ENCODE measurements at regions not wholly inside any gene's neighbourhood (a gene's known extent, or its start where the extent isn't known, plus 50 kb on each side); places are given as distances from the start of the nearest gene placed in this dataset.

GRCh38 chr1:232283864-232284263, 346.1 kb downstream of the SIPA1L2 start:
- Mint-ChIP-seq H3K4me3 (no peak overlapping the region), H3K4me1 (peaks cover 35% of the 10 kb centered on the region), H3K36me3 (no peaks in the 10 kb centered on the region), H3K9me3 (no peaks in the 10 kb centered on the region), H3K27ac (no peak overlapping the region), H3K27me3 (ENCODE audit: low read depth) (peaks cover 18% of the 10 kb centered on the region)
- ChIA-PET CTCF (no interaction called here), POLR2A (no interaction called here)
- ATAC-seq (no peak), DNase-seq (ENCODE audit: low spot score) (no peak)
- no peak for TF ChIP-seq ZNF219 (CRISPR knock-in tag; IDR thresholded peaks at IDR 0.05; ENCODE audit: borderline replicate concordance)
- TF ChIP-seq E2F5 (CRISPR knock-in tag; IDR thresholded peaks at IDR 0.05): no peak
- no peak for TF ChIP-seq PREB (CRISPR knock-in tag; IDR thresholded peaks at IDR 0.05; ENCODE audit: borderline replicate concordance)

GRCh38 chr1:232282498-232282897, 347.4 kb downstream of the SIPA1L2 start:
- Mint-ChIP-seq H3K27ac (no peak overlapping the region), H3K36me3 (no peaks in the 10 kb centered on the region), H3K27me3 (ENCODE audit: low read depth) (peaks cover 18% of the 10 kb centered on the region), H3K4me1 (peaks cover 42% of the 10 kb centered on the region), H3K4me3 (no peak overlapping the region), H3K9me3 (no peaks in the 10 kb centered on the region)
- ChIA-PET POLR2A (no interaction called here), CTCF (no interaction called here)
- no peak for ATAC-seq
- TF ChIP-seq FOXP1 (CRISPR knock-in tag; IDR thresholded peaks at IDR 0.05; ENCODE audit: borderline replicate concordance) (no peak), ZNF138 (CRISPR knock-in tag; conservative IDR thresholded peaks at IDR 0.05) (no peak), E2F1 (CRISPR knock-in tag; IDR thresholded peaks at IDR 0.05) (no peak), SMAD4 (CRISPR knock-in tag; IDR thresholded peaks at IDR 0.05) (no peak), PRRX2 (CRISPR knock-in tag; IDR thresholded peaks at IDR 0.05) (no peak), AFF4 (CRISPR knock-in tag; IDR thresholded peaks at IDR 0.05; ENCODE audit: borderline replicate concordance) (no peak), ZMAT4 (CRISPR knock-in tag; IDR thresholded peaks at IDR 0.05) (no peak), NFATC4 (CRISPR knock-in tag; IDR thresholded peaks at IDR 0.05) (no peak), ZNF425 (CRISPR knock-in tag; conservative IDR thresholded peaks at IDR 0.05) (no peak), HMGA2 (CRISPR knock-in tag; IDR thresholded peaks at IDR 0.05) (no peak), ETV6 (CRISPR knock-in tag; IDR thresholded peaks at IDR 0.05) (no peak), FOXJ3 (CRISPR knock-in tag; IDR thresholded peaks at IDR 0.05; ENCODE audit: borderline replicate concordance) (no peak), AR (CRISPR knock-in tag; IDR thresholded peaks at IDR 0.05) (no peak), NR2C2 (CRISPR knock-in tag; IDR thresholded peaks at IDR 0.05) (no peak)
- DNase-seq (ENCODE audit: low spot score): no peak
